Natural killer cell (primary cell): ENCODE measurements at regions not wholly inside any gene's neighbourhood (a gene's known extent, or its start where the extent isn't known, plus 50 kb on each side); places are given as distances from the start of the nearest gene placed in this dataset.

Experiments used
- ATAC-seq, 3 donors: fragments of 150-1000 bp in 2 of 3; fragments of 200-7000 bp in 1 of 3; cut with Tn5 transposase; 1 replicate in 1 of 3; 2 replicates in 2 of 3; pipeline ENCODE4 v1.10.0; 2021; ENCODE audit warnings: mild to moderate bottlenecking in 2 of 3, moderate library complexity in 2 of 3
- DNase-seq, 2 donors: peaks; one replicate each; pipeline versions ENCODE4 v3.0.0 to v3.0.0-alpha.2; 2013 to 2021; ENCODE audit warnings: mixed read lengths in 1 of 2
- H3K27ac ChIP-seq: one replicate; pipeline ENCODE4 v1.5.1; 2013; ENCODE audit warnings: mild to moderate bottlenecking, low read length
- H3K27me3 ChIP-seq: one replicate; pipeline ENCODE4 v1.6.1; 2013; ENCODE audit warnings: low read length; ENCODE audit not compliant: control insufficient read depth, insufficient read depth
- H3K36me3 ChIP-seq: one replicate; pipeline ENCODE4 v1.6.1; 2013; ENCODE audit warnings: low read length; ENCODE audit not compliant: control insufficient read depth, insufficient read depth
- H3K4me1 ChIP-seq: one replicate; pipeline ENCODE4 v1.6.1; 2013; ENCODE audit warnings: low read length; ENCODE audit not compliant: control insufficient read depth, insufficient read depth
- H3K4me3 ChIP-seq: one replicate; pipeline ENCODE4 v1.5.1; 2013; ENCODE audit warnings: low read length
- H3K9me3 ChIP-seq: one replicate; pipeline ENCODE4 v1.6.1; 2013; ENCODE audit warnings: low read length; ENCODE audit not compliant: control insufficient read depth, insufficient read depth
- H3K27ac Mint-ChIP-seq, 2 donors: one replicate each; pipeline ENCODE4 v1.8.0; 2022; ENCODE audit warnings: mild to moderate bottlenecking in 2 of 2, mixed read lengths in 2 of 2, moderate library complexity in 1 of 2
- H3K27me3 Mint-ChIP-seq, 2 donors: one replicate each; pipeline ENCODE4 v1.8.0; 2022; ENCODE audit warnings: low read depth in 2 of 2, mixed read lengths in 2 of 2
- H3K36me3 Mint-ChIP-seq: one replicate; pipeline ENCODE4 v1.8.0; 2022; ENCODE audit warnings: mixed read lengths
- H3K4me1 Mint-ChIP-seq, 2 donors: one replicate each; pipeline ENCODE4 v1.8.0; 2022; ENCODE audit warnings: mixed read lengths in 2 of 2
- H3K4me3 Mint-ChIP-seq: one replicate; pipeline ENCODE4 v1.8.0; 2022; ENCODE audit warnings: mild to moderate bottlenecking, moderate library complexity, mixed read lengths
- H3K9me3 Mint-ChIP-seq, 2 donors: one replicate each; pipeline ENCODE4 v1.8.0; 2022; ENCODE audit warnings: mixed read lengths in 2 of 2
- CTCF ChIP-seq: fragments of 200-600 bp; IDR thresholded peaks from one replicate; pipeline ENCODE4 v1.8.0; 2022; ENCODE audit warnings: antibody characterized with exemption
- WGBS: methylation state at CpG from one replicate; pipeline ENCODE4 v1.1.7; 2013; ENCODE audit warnings: missing lambda C conversion rate; ENCODE audit not compliant: insufficient coverage; 5-methylcytosine and 5-hydroxymethylcytosine counted together
- intact Hi-C: fragments of 100-400 bp; cut with micrococcal nuclease; formaldehyde crosslinking; loops from one replicate; pipeline ENCODE4 v1.14.2; 2022

DNA sequence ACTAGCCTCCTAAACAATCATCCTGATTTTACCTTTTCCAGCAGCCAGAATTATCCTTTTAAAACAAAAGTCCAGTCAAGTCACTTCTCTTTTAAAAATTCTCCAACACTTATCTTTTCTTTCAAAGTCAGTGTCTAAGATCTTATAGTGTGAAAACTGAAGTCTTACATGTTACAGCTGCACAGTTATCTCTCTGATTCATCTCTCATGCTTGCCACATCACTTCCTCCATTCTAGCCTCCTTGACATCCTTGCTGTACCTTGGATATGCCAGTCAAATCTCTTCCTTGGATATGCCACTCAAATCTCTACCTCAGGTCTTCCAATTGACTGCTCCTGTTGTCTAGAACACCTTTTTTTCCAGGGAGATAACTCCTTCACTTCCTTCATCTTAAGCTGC is 361.7 kb upstream of the FTMT start:
- Histone ChIP-seq H3K4me3 (no peak overlapping the region), H3K27ac (no peak overlapping the region), H3K9me3 (peaks cover 5% of the 10 kb centered on the region), H3K27me3 (no peaks in the 10 kb centered on the region), H3K36me3 (no peaks in the 10 kb centered on the region), H3K4me1 (no peaks in the 10 kb centered on the region)
- H3K4me3 Mint-ChIP-seq, result no peak overlapping the region
- peaks cover 9 to 18% of the 10 kb centered on the region in 2 donors for H3K9me3 Mint-ChIP-seq
- no peaks in the 10 kb centered on the region for H3K36me3 Mint-ChIP-seq
- no peak for TF ChIP-seq CTCF
- DNase-seq, result no peak
- H3K27me3 Mint-ChIP-seq, result no peaks in the 10 kb centered on the region
- H3K27ac Mint-ChIP-seq, result no peak overlapping the region
- no peak for ATAC-seq
- intact Hi-C loops, result no loop called here
- no peaks in the 10 kb centered on the region for H3K4me1 Mint-ChIP-seq

DNA sequence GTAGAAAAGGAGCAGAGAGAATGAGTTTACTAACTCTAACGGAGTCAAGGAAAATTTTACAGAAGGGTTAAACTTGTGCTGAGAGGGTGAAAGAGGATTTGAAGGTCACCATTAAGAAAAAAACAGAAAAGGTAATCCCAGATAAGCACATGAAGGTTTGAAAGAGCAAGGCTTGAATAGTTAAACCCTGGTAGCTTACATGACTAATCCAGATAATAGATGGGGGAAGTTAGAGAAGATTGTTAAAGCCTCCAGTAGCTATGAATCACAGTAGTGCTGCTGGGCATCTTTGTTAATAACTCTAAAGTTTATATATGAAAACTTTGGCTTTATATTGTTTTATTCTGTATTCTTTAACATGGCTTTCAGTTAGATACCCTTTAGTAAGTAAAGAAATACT is 354.5 kb upstream of the FTMT start:
- Histone ChIP-seq H3K36me3 (no peaks in the 10 kb centered on the region), H3K4me3 (no peak overlapping the region), H3K27me3 (no peaks in the 10 kb centered on the region), H3K9me3 (no peaks in the 10 kb centered on the region), H3K27ac (no peak overlapping the region), H3K4me1 (no peaks in the 10 kb centered on the region)
- ATAC-seq (no peak), DNase-seq (no peak)
- H3K4me3 Mint-ChIP-seq, result no peak overlapping the region
- H3K36me3 Mint-ChIP-seq, result no peaks in the 10 kb centered on the region
- no peak for TF ChIP-seq CTCF
- H3K4me1 Mint-ChIP-seq, result no peaks in the 10 kb centered on the region
- H3K27ac Mint-ChIP-seq, result no peak overlapping the region
- H3K27me3 Mint-ChIP-seq, result no peaks in the 10 kb centered on the region
- WGBS, result 100% methylated on average over 1 of the region's 1 CpG
- H3K9me3 Mint-ChIP-seq, result peaks cover 8% of the 10 kb centered on the region in 2 donors
- intact Hi-C loops, result no loop called here

- Mint-ChIP-seq H3K27ac (no peak overlapping the region), H3K9me3 (peaks cover 4 to 8% of the 10 kb centered on the region in 2 donors), H3K27me3 (no peaks in the 10 kb centered on the region), H3K4me3 (no peak overlapping the region), H3K36me3 (no peaks in the 10 kb centered on the region), H3K4me1 (no peaks in the 10 kb centered on the region)
- TF ChIP-seq CTCF, result no peak
- H3K4me1 ChIP-seq, result no peaks in the 10 kb centered on the region
- ATAC-seq, result no peak
- no peak for DNase-seq
- H3K27ac ChIP-seq, result no peak overlapping the region
- intact Hi-C loops, result no loop called here
- no peaks in the 10 kb centered on the region for H3K9me3 ChIP-seq
- H3K4me3 ChIP-seq, result no peak overlapping the region
- H3K27me3 ChIP-seq, result no peaks in the 10 kb centered on the region
- no peaks in the 10 kb centered on the region for H3K36me3 ChIP-seq
- 86% methylated on average over 2 of the region's 2 CpGs for WGBS
Measured at GRCh38 chr5:121500310-121500709, 351.4 kb upstream of the FTMT start.

- TF ChIP-seq CTCF, result no peak
- DNase-seq, result no peak
- Mint-ChIP-seq H3K27ac (no peak overlapping the region), H3K36me3 (no peaks in the 10 kb centered on the region), H3K27me3 (no peaks in the 10 kb centered on the region), H3K9me3 (peaks cover 2 to 6% of the 10 kb centered on the region in 2 donors), H3K4me1 (no peaks in the 10 kb centered on the region), H3K4me3 (no peak overlapping the region)
- intact Hi-C loops, result no loop called here
- Histone ChIP-seq H3K27ac (no peak overlapping the region), H3K4me1 (no peaks in the 10 kb centered on the region), H3K36me3 (no peaks in the 10 kb centered on the region), H3K27me3 (no peaks in the 10 kb centered on the region), H3K4me3 (no peak overlapping the region), H3K9me3 (no peaks in the 10 kb centered on the region)
- ATAC-seq, result no peak
- 83% methylated on average over 1 of the region's 2 CpGs for WGBS
Measured at GRCh38 chr5:121503111-121503840, 348.4 kb upstream of the FTMT start.
